GM19043 (cell line): ENCODE measurements at regions not wholly inside any gene's neighbourhood (a gene's known extent, or its start where the extent isn't known, plus 50 kb on each side); places are given as distances from the start of the nearest gene placed in this dataset.
"Not testable (repeated sequence)": the region's sequence is repeated elsewhere in the genome, so short reads cannot be mapped to it uniquely, and the experiment has no call there.

ENCODE experiments used
- ATAC-seq: cut with Tn5 transposase; IDR thresholded peaks from one replicate; pipeline ENCODE4 v1.9.1; 2021; ENCODE audit warnings: low read depth; ENCODE audit not compliant: unreplicated experiment

DNA sequence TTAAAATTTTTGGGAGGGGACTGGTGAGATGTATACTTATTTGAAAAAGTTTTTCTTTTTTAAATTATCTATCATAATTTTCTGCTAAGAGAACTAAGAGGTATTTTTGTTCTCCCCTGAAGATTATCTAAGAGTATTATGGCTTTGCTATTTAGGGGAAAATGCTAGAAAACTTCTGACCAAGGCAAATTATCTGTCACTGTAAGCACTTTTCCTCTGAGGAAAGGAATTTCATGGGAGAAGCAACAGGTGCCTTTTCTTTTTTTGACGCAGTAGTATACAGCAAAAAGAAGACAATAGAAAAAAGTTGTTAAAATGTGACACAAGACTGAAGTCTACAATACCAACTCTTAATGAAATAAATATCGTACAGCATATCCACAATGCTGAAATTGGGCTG lies 201.6 kb upstream of the NANOGP8 start:
- ATAC-seq = no peak

DNA sequence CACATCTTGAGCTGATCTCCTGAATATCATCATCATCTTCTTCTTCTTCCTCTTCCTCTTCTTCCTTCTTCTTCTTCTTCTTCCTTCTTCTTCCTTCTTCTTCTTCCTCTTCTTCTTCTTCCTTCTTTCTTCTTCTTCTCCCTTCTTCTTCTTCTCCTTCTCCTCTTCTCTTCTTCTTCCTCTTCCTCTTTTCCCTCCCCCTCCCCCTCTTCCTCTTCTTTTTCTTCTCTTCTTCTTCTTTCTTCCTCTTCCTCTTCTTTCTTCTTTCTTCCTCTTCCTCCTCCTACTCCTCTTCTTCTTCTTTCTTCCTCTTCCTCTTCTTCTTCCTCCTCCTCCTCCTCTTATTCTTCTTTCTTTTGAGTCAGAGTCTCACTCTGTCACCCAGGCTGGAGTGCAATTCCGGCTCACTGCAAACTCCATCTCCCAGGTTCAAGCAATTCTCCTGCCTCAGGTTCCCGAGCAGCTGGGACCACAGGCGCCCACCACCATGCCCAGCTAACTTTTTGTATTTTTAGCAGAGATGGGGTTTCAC lies 197.9 kb upstream of the NANOGP8 start:
- ATAC-seq = no peak

DNA sequence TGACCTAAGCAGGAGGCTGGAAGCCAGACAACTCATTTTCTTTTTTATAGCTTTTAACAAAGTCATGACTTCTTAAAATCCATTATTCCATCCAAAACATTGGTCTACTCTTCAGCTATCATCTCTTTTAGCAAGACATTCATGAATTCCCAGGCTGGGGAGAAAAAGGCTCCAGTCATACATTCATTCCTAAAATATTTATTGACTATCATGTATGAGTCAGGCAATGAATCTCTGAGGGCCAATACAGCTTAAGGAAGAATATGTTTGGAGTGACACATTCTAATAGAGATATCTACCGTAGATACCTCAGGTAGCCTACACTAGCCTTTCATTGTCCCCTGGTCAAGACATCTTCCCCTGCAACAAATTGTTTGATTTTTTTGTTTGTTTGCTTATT lies 196.4 kb upstream of the NANOGP8 start:
- ATAC-seq = no peak

DNA sequence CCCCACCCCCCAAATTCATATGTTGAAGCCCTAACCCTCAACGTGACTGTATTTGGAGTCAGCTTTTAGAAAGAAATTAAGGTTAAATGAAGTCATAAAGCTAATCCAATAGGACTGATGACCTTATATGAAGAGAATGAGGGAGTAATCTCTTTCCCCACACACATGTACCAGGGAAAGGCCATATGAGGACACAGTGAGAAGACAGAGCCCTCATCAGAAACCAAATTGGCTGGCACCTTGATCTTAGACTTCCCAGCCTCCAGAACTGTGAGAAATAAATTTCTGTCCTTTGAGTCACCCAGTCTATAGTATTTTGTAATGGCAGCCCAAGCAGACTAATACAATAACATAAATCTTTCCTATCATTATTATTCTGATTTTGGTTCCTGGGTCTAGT lies 194.7 kb upstream of the NANOGP8 start:
- ATAC-seq = no peak

DNA sequence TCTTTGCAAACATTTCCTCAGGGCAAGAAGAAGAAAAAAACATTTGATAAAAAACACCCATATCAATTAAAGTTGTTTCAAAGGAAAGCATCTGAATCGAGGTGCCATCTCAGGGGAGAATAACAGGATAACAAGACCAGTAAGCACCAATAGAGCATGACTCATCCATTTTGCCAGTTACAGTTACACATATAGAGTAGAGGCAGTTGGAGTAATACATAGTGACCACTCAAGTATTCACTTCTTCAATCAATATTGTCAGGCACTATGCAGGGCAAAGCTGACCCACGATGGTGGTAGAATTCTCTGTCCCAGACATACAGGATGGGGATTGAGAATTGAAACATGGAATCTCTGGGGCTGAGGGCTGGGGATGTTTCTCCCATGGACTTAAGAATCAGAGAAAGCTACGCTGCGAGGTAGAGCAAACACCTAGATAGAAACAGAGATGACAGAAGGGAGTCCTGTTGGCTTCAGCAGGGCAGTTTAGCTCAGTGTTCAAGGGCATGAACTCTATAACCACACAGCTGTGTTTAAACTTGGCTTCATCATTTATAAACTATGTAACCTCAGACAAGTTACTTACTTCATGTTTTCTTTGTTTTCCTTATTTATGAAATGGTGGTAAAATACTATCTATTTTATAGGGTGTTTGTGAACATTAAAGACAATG lies 186.4 kb upstream of the NANOGP8 start:
- no peak for ATAC-seq

DNA sequence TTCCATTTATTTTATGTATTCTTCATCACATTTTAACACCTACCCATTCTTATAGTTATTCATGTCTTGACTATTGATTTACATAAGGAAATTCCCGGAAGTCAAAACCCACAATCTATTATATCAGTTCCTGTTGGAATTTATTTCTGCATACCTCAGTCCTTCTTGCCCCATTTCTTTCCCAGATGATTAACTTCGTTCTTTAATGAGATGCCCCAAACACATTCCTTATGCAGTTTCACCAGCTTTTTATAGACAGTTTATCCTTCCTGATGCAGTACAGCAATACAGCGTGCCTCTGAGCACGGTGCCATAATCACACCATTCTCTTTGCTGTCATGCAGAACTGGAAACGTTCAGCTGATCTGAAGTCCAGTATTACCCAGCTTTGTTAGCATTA lies 175.8 kb upstream of the NANOGP8 start:
- no peak for ATAC-seq

DNA sequence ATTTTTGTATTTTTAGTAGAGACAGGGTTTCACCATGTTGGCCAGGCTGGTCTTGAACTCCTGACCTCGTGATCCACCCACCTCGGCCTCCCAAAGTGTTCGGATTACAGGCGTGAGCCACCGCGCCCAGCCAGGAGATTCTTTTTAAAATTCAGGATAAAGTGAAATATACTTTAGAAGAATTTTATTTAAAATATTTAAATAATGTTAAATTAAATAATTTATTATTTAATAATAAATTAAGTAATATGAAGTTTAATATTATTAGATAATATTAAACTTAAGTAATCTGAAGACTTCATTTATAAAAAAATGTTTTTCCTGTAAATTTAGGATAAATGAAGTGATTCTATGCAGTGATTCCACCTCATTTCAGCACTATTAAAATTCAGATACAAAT lies 175.2 kb upstream of the NANOGP8 start:
- ATAC-seq = not testable (repeated sequence)

DNA sequence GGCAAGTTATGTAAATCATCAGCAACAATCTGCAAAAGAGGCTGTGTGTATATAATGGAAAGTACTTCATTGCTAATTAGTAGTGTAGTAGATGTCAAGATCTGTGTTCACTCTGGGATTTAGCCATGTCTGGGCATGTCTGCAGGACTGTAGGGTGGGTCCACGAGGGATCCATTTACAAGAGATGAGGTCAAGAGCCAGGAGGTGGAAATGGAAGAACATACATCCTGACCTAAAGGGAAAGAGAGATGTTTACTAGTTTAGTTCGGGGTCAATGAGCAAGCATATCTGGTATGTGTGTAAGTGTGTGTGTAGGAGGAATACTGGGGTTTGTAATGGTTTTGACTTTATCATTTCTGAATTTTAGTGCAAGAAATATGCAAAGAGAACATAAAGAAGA lies 171.5 kb upstream of the NANOGP8 start:
- ATAC-seq = no peak

DNA sequence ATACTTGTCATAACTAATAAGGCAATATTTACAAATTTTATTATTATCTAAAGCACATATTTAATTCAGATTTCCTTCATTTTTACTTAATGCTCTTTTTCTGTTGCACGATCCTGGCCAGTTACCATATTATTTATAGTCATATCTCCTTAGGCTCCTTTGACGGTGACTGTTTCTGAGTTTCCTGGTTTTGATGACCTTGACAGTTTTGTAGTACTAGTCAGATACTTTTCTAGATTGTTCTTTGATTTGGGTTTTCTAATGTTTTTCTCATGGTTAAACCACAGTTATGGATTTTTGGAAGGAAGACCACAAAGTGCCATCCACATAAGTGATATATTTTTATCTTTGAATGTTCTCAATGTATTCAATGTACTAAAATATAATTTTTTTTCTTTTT lies 171.0 kb upstream of the NANOGP8 start:
- no peak for ATAC-seq

DNA sequence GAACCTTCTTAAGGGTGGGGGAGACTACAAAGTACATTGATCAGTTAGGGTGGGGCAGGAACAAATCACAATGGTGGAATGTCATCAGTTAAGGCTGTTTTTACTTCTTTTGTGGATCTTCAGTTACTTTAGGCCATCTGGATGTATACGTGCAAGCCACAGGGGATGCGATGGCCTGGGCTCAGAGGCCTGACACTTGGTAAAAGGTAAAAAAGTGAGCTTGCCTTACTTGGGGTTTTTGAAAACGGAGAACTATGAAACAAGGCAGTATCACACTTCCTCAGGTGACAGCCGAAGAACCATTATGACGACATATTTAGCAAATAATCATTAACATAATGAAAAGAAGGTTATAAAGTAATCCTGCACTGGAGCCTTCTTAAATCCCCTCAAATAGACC lies 169.8 kb upstream of the NANOGP8 start:
- not testable (repeated sequence) for ATAC-seq

DNA sequence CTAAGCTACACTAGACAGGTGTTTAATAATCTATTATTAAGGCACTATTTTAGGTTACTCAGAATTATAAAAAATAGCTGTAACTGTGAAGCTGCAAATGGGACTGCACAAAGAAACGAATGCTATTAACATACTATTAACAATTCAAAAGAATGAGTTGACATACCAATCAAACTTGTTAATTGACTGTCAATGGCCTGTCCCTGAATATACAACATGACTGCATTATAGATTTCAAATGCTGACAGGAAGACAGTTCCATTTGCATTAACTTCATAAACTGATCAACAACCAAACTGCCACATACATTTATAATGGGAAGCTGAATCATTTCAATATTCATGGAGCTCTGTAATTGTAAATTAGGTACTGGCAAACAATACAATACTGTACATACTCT lies 169.0 kb upstream of the NANOGP8 start:
- ATAC-seq = no peak

DNA sequence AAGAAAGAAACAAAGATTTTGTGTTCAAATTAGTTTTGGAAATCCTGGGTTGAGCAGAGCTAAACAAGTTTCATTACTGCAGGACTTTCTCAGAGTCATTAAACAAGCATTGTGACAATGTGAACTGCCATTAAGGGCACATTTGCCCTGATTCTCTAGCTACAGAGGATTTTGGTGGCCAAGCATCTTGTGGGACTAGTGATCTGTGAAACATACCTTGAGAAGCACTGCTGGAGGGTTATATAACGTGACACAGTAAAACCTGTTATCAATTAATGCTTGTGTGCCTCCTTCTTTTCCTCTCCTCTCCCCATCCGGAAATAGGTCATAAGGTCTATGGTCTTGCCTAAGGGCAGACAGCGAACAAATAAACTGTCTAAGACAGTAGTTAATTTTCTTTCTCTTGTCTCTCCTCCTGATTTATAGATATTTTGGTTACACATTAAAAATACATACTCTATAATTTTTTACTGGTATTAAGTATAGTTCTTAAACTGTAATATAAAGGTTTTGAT lies 167.3 kb upstream of the NANOGP8 start:
- no peak for ATAC-seq

DNA sequence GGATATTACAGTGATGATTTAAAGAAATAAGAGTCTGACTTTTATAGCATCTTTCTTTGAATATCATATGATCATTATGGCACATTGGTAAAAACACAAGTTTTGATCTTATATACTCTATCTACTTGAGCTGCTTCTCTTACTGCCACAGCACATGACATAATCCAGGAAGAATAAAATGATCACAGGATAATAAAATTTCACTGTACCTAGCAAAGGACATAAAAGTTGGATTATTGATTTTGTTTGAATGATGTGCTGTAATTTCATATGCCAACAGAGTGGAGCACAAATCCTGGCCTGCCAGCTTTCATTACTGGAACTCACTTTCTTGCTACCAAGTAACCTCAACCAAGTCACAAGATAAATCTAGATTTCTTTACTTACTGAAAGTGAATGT lies 162.1 kb upstream of the NANOGP8 start:
- ATAC-seq = no peak

DNA sequence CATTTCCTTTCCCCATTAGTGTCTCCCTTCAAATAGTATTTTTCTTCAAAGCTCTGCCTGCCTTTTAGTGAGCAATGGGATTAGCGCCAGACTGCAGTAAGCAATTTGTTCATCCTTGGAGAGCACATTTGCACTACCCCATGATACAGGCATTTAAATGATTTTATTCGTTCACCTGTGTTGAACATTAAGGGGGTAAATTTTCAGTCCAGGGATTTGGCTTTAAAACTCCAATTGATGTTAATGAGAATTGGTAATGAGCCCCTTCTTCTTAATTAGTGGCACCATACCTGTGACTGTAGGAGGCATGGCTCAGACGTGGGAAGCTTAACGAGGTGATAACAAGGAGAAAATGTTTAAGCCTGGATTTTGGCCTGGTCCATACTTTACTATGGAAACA lies 161.4 kb upstream of the NANOGP8 start:
- no peak for ATAC-seq

DNA sequence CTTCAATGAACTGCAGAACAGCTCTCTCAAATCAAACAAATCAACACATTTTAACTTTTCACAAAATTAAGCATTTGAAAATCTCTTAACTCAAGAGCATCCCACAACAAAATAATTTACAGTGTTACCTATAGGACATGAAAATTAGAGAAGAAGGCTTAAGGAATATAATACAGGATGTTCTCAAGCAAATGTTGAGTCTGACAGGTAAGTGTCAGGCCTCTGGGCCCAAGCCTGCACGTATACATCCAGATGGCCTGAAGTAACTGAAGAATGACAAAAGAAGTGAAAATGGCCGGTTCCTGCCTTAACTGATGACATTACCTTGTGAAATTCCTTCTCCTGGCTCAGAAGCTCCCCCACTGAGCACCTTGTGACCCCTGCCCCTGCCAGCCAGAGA lies 160.6 kb upstream of the NANOGP8 start:
- not testable (repeated sequence) for ATAC-seq

DNA sequence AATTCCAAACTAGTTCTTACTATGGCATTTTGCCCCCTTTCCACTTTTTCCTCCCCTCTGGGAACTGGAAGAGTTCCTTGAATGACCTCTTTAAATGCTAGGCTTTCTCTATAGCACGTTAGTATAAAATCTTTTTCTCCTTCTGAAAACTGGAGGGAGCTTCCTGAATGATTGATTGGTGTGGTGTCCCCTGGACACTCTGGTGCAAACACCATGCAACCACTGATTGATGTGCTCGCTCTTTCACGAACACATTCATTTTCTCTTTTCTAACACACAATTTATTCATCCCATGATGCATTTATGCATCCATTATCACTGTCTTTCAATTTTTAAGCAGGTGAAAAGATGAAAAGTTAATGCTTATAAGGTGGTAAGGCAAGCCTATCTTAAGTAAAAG lies 159.1 kb upstream of the NANOGP8 start:
- ATAC-seq = no peak

DNA sequence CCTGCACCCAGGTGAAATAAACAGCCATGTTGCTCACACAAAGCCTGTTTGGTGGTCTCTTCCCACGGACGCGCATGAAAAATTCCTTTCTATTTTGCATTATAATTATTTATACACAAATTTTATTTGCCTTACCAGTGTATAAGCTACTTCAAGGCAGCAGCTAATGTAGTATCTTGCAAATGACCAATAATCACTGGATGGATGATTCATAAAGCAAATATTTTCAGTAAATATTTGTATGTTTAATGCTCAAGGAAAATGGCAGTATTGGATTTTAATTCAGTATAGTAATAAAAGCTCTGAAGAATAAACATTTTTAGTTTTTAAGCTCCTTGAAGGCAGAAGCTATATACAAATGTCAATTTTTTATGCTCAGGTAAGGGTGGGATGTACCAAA lies 158.7 kb upstream of the NANOGP8 start:
- ATAC-seq = no peak

DNA sequence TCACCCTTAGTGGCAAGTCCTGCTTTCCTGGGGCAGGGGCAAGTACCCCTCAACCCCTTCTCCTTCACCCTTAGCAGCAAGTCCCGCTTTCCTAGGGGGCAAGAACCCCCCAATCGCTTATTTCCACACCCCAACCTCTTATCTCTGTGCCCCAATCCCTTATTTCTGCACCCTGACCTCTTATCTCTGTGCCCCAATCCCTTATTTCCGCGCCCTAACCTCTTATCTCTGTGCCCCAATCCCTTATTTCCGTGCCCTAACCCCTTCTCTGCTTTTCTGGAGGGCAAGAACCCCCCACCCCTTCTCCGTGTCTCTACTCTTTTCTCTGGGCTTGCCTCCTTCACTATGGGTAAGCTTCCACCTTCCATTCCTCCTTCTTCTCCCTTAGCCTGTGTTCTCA lies 154.6 kb upstream of the NANOGP8 start:
- not testable (repeated sequence) for ATAC-seq

DNA sequence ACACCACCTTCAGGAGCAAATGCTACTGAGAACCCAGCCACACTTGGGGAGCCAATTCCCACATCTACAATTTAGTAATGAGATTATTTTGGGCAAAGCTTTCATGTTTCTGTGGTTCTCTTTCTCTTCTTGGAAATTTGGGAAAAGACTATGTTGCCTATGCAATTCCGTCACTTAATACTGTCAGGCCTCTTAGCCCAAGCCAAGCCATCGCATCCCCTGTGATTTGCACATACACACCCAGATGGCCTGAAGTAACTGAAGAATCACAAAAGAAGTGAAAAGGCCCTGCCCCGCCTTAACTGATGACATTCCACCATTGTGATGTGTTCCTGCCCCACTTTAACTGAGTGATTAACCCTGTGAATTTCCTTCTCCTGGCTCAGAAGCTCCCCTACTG lies 153.4 kb upstream of the NANOGP8 start:
- ATAC-seq = not testable (repeated sequence)

DNA sequence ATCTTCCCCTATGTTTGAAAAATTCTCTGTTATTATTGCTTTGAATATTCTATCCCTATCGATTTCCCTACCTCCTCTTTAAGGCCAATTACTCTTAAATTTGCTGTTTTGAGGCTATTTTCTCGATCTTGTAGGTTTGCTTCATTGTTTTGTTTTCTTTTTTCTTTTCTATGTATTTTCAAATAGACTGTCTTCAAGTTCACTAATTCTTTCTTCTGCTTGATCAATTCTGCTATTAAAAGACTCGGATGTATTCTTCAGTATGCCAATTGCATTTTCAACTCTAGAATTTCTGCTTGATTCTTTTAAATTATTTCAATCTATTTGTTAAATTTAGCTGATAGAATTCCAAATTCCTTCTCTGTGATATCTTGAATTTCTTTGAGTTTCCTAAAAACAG lies 144.0 kb upstream of the NANOGP8 start:
- no peak for ATAC-seq

DNA sequence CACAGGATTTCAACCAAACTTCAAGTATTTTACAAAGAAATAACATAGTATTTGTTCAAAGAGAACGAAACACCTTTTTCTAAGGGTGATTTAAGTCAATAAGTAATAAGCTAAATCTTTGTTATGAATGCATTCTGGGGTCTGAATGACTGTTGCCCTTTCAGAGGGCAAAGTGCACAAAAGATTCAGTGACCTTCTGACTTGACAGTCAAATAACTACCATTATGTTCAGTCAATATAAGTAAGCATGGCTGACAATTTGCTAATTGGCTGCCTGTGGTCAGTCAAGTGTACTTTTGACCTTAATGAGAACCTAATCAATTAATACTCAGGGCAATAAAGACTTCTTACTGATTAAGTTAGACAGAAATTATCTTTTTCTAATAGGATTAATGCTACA lies 133.1 kb upstream of the NANOGP8 start:
- ATAC-seq = no peak

DNA sequence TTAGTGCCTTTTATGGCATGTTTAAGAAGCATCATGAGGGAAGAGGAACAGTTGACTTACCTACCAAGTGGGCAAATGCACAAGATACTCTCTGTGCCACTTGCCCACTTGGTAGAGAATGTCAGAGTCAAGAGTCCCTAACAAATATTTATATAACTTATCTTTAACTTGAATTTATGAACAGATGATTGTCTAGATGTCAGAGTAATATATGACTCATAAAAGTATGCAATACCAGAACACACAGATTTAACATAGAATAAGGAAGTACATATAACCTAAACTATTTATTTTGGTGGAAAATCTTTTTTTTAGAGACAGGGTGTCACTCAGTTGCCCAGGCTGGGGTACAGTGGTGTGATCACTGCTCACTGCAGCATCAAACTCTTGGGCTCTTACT lies 130.0 kb upstream of the NANOGP8 start:
- ATAC-seq = no peak
